ENCODE measurements at regions not wholly inside any gene's neighbourhood (a gene's known extent, or its start where the extent isn't known, plus 50 kb on each side); places are given as distances from the start of the nearest gene placed in this dataset.

- no peak for FAIRE-seq
- POLR2A ChIA-PET: no interaction called here
- no peak overlapping the region for H2AFZ ChIP-seq (ENCODE audit: low read length)
Observed at GRCh38 chr4:128524311-128524710, 236.7 kb upstream of the PGRMC2 start.

More at GRCh38 chr4:128524311-128524710, 236.7 kb upstream of the PGRMC2 start:
- BruUV-seq (replicated peaks): no TSS peak
- H3K27ac ChIP-seq (ENCODE audit: extremely low read length, insufficient read depth, low read length): no peak overlapping the region
- no peak overlapping the region for H3K9ac ChIP-seq (ENCODE audit: insufficient read depth, low read depth, low read length)
- no peak overlapping the region for H3K4me2 ChIP-seq (ENCODE audit: low read depth, low read length)
- no peaks in the 10 kb centered on the region for H3K79me2 ChIP-seq (ENCODE audit: insufficient read depth, low read length)
- DNase-seq (ENCODE audit: low spot score) (no peak), ATAC-seq (no peak)
- H3K9me3 ChIP-seq (ENCODE audit: low read length): no peaks in the 10 kb centered on the region
- in situ Hi-C loops (cut with HindIII; ENCODE audit: extremely low pct_ligation_motif_present, low pct_unique_long_range_greater_than_20kb) (no loop called here), intact Hi-C loops (cut with micrococcal nuclease; ENCODE audit: unreplicated experiment) (no loop called here)
- H3K4me3 ChIP-seq (replicated peaks in 1 of 3; ENCODE audit: insufficient read depth in 1 of 3, low read depth in 2 of 3, low read length in 3 of 3): no peak overlapping the region
- CTCF ChIA-PET (ENCODE audit: low intra/inter-chr PET ratio, low total read pairs): no interaction called here
- no peaks in the 10 kb centered on the region for H3K36me3 ChIP-seq (replicated peaks in 1 of 2; ENCODE audit: control insufficient read depth in 1 of 2, insufficient read depth in 2 of 2, low read length in 2 of 2)
- peaks cover 10% of the 10 kb centered on the region for H3K4me1 ChIP-seq (ENCODE audit: insufficient read depth, low read length)
- 27% methylated on average over 6 of the region's 6 CpGs for WGBS (ENCODE audit: low lambda C conversion rate)
- no peaks in the 10 kb centered on the region for H4K20me1 ChIP-seq (ENCODE audit: insufficient read depth, low read length)
- no peaks in the 10 kb centered on the region for H3K27me3 ChIP-seq (ENCODE audit: control insufficient read depth in 1 of 2, insufficient read depth in 2 of 2, low read length in 2 of 2)
- TF ChIP-seq ZBTB20 (CRISPR knock-in tag; IDR thresholded peaks at IDR 0.05; ENCODE audit: borderline replicate concordance, low read depth) (no peak), ZNF703 (CRISPR knock-in tag; IDR thresholded peaks at IDR 0.05; ENCODE audit: borderline replicate concordance) (no peak), ZNF878 (CRISPR knock-in tag; IDR thresholded peaks at IDR 0.05) (no peak), ERF (CRISPR knock-in tag; IDR thresholded peaks at IDR 0.05) (no peak), ZHX1 (CRISPR knock-in tag; IDR thresholded peaks at IDR 0.05; ENCODE audit: low read depth) (no peak), GABPB1 (CRISPR knock-in tag; IDR thresholded peaks at IDR 0.05) (no peak), SATB2 (CRISPR knock-in tag; IDR thresholded peaks at IDR 0.05) (no peak), ZNF407 (CRISPR knock-in tag; IDR thresholded peaks at IDR 0.05; ENCODE audit: not compliant biosample characterization) (no peak), JUNB (CRISPR knock-in tag; IDR thresholded peaks at IDR 0.05; ENCODE audit: borderline replicate concordance) (no peak)

All from HepG2 (cell line).